GM12878 (cell line): ENCODE measurements at regions not wholly inside any gene's neighbourhood (a gene's known extent, or its start where the extent isn't known, plus 50 kb on each side); places are given as distances from the start of the nearest gene placed in this dataset.

Source experiments
- CREM ChIP-seq: IDR thresholded peaks from 2 replicates; pipeline ENCODE4 v1.6.1; 2014; ENCODE audit warnings: antibody characterized with exemption, low read depth
- CTCF ChIP-seq, 3 experiments: IDR thresholded peaks in 2 of 3; conservative IDR thresholded peaks in 1 of 3; 2 replicates each; pipeline ENCODE4 v1.5.1; 2011; ENCODE audit warnings: low read depth in 3 of 3, low read length in 3 of 3, mild to moderate bottlenecking in 3 of 3, control low read depth in 2 of 3, moderate library complexity in 2 of 3, inconsistent platforms in 1 of 3, mixed read lengths in 1 of 3; ENCODE audit not compliant: control insufficient read depth in 2 of 3, insufficient read depth in 1 of 3; ENCODE audit errors: extremely low read depth in 1 of 3
- REST ChIP-seq: IDR thresholded peaks from 2 replicates; pipeline ENCODE4 v1.6.1; 2012; ENCODE audit warnings: mild to moderate bottlenecking, low read depth, low read length

- TF ChIP-seq CTCF (IDR thresholded peaks at IDR 0.05 in 2 of 3, conservative IDR thresholded peaks at IDR 0.05 in 1 of 3; ENCODE audit: control insufficient read depth in 2 of 3, extremely low read depth in 1 of 3, insufficient read depth in 1 of 3, low read depth in 3 of 3, low read length in 3 of 3): no peak
- no peak for TF ChIP-seq CREM
- TF ChIP-seq REST: no peak
These were observed 203.6 kb downstream of the ELAVL2 start for GRCh38 chr9:23622396-23622795.
